Adrenal gland (tissue), 5 donors: ENCODE measurements at regions not wholly inside any gene's neighbourhood (a gene's known extent, or its start where the extent isn't known, plus 50 kb on each side); places are given as distances from the start of the nearest gene placed in this dataset.

Source experiments
- CTCF ChIP-seq, 6 experiments: fragments of 450-650 bp in 4 of 6; fragments of 200-600 bp in 2 of 6; sonication (generic) in 1 of 6; IDR thresholded peaks; 1 replicate in 5 of 6; 2 replicates in 1 of 6; pipeline versions ENCODE4 v1.5.1 to v1.8.0; 2016 to 2021; ENCODE audit warnings: antibody characterized with exemption in 6 of 6, mild to moderate bottlenecking in 2 of 6, moderate library complexity in 1 of 6
- POLR2A ChIP-seq, 2 donors: fragments of 450-650 bp; IDR thresholded peaks; one replicate each; pipeline ENCODE4 v1.6.1; 2017; ENCODE audit warnings: antibody characterized with exemption in 2 of 2, mild to moderate bottlenecking in 2 of 2, moderate library complexity in 1 of 2
- donor health status: DM: no; HTN: no; CAD: no.

DNA sequence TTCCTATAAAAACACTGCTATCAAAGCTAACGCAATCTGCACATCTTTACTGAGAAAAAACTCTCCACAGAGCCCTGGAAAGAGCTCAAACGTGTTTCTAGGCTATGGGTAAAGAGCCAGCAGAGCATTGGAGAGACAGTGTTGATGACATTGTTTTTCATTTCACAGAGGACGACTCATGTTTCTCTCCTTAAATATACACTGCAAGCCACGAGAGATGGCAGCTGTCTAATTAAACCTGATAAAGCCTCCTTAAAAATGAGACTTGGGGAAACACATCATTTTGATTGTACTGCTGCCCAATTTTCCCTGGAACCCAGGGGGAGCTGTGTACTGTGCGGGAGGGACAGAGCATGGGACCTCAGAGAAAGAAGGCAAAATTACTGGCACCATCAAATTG is 294.3 kb upstream of the SETBP1 start:
- TF ChIP-seq CTCF (IDR thresholded peaks at IDR 0.05): no peak
- TF ChIP-seq POLR2A (IDR thresholded peaks at IDR 0.05): no peak
